SKM-1 treated with dmso at 0.1 percent for 144 hours (cell line): ENCODE measurements at regions not wholly inside any gene's neighbourhood (a gene's known extent, or its start where the extent isn't known, plus 50 kb on each side); places are given as distances from the start of the nearest gene placed in this dataset.

ENCODE experiments used
- DNase-seq: peaks from one replicate; lab custom pipeline; 2025; ENCODE audit not compliant: unreplicated experiment; lab: John Stamatoyannopoulos, UW

DNA sequence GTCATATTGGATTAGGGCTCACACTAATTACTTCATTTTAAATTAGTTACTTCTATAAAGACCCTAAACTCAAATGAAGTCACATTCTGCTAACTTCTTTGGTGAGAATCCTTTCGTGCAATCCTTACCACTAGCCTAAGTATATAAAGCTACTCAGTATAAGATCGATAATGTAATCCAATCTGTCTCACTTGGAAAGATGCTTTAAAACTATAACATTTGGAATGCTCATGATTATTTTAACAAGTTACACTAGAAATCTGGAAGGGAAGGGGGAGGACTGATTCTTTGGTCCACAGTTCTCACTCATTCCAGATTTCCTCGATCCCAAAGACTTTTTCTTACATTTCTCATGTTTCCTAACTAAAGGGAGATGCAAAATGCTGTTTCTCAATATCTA lies 336.4 kb upstream of the SLIT2 start:
- DNase-seq = no peak

DNA sequence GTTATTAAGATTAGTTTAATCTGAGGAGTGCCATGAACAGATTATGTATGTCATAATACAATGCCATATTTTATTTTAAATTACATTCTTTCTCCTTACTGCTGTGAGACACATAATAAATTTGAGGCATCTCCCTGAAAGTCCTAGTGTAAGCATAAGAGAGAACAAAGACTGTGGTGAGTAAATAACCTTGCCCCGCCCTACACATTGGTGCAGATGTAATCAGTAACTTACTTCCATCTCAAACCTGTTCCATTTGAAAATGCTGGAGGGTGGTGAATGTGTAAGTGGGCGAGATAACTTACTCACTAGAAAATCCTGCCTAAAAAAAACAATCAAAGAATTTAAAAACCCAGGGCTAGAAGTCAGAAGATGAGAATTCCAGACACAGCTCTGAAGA lies 338.1 kb upstream of the SLIT2 start:
- DNase-seq = no peak

GRCh38 chr4:19910861-19911525 lies 340.7 kb upstream of the SLIT2 start:
- no peak for DNase-seq

DNA sequence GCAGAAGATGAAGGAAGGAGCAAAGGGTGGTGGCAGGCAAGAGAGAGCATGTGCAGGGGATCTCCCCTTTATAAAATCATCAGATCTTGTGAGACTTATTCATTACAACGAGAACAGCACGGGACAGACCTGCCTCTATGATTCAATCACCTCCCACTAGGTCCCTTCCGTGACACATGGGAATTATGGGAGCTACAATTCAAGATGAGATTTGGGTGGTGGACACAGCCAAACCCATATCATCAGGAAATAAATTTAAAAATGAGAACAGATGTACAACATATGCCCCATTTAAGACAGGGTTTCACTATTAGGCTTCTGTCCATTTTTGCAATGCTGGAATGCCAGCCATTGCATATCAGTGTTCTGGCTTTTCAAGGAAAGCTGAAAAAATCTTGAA lies 346.7 kb upstream of the SLIT2 start:
- DNase-seq = no peak

DNA sequence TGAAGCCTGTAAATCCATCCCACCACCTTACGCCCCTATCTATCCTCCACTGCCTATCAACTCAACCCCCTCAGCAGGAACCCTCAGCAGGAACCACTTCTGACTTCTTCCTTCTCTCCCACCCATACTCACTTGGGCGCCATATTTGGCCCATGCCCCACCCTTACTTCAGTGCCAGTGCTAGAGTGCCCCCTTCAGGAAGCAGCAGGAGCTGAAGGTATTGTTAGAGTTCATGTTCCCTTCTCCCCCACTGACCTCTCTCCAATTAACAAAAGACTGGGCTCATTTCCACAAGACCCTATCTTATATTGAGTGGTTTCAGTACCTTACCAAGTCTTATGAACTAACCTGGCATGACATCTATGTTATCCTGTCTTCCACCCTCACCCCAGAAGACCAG lies 363.1 kb upstream of the SLIT2 start:
- no peak for DNase-seq

- DNase-seq = no peak
These were observed 367.9 kb upstream of the SLIT2 start for GRCh38 chr4:19883841-19884240.

- no peak for DNase-seq
These were observed 371.5 kb upstream of the SLIT2 start for GRCh38 chr4:19880206-19880605.

DNA sequence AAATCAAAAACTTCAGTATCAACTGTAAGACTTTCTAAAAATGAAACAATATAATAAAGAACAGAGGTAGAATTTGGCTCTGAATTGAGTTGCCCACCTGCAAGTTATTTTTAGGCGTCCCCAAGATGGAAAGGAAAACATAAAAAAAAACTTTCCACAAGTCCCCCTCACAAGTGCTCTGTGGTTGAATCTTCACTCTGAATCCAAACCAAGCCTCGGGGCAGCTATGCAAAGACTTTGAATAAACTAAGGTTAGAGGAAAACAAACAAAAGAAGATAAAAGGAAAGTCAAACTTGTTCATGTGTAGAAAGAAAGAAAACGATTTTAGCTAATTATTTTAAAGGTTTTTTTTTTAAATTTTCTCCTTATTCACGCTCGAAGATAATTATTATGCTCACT lies 372.4 kb upstream of the SLIT2 start:
- DNase-seq = no peak

GRCh38 chr4:19857991-19858390 lies 393.7 kb upstream of the SLIT2 start:
- DNase-seq = no peak

- DNase-seq = no peak
These were observed 394.3 kb upstream of the SLIT2 start for GRCh38 chr4:19857380-19857779.

GRCh38 chr4:19850909-19851308 lies 400.8 kb upstream of the SLIT2 start:
- DNase-seq = no peak

DNA sequence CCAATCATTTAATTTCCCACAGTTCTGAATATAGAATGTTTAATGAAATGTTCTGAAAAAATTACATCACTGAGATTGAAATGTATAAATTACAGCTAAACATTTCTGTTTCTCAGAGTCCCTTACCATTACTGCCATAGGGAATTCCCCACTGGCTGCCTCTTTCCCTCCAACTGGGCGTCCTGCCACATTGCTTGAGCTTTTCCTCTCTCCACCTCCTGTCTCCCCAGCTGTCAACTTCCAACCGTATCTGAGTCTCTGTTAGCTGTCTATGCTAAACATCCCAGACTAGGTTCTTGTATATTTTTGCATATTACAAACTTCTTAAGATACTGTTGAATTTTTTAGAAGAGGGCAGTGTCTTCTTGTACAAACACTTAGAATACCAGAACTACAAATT lies 407.3 kb upstream of the SLIT2 start:
- DNase-seq = no peak

DNA sequence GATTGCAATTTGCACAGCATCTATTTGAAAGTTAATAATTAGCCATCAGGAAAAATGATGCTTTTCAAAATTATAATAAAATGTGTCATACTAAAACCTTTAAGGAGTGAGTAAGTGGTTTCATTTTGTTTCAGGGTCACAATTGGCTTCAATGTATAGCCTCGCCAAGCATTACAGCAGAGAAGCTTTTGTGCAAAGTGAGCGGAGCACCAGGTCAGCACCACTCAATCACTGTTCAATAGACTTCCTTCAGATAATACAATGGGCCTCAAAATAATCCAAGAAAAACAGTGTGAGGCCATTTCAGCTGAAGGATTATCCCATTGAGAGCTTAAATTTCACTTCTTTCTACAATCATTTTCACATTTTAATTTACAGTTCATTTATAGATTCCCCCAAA lies 409.2 kb upstream of the SLIT2 start:
- no peak for DNase-seq

DNA sequence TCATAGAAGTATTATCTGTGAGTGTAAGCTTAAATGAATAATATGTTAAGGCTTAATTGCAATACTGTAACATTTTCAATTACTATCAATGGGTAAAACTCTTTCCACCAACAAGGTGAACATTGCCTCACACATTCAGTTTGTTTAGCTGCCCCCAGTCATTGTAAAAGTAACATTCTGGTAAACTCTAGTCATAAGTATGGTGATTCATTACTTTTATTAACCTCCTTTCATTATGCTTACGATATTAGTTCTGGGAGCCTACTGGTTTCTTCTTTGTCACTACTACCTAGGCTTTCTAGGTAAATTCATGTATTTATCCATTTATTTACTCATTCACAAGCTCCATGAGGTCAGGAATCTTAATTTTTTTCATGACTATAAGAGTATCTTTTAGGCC lies 412.8 kb upstream of the SLIT2 start:
- DNase-seq = no peak

DNA sequence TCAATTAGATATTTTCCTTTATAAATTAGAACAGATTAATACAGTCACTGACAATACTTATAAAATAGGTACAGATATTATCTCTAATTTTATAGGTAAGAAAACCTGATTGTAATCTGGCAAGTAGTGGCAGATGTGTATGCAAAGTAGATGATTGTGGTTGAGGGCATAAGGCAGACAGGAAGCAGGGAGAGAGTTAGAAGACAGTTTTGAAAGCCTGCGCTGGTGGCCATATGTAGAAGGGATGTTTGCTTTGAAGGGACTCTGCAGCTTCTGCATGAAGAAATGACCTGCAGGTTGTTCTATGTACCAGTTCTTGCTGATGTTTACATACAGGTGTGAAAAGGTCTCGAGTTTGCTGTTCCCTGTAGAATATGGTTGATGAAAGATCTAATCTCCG lies 416.3 kb upstream of the SLIT2 start:
- DNase-seq = no peak

DNA sequence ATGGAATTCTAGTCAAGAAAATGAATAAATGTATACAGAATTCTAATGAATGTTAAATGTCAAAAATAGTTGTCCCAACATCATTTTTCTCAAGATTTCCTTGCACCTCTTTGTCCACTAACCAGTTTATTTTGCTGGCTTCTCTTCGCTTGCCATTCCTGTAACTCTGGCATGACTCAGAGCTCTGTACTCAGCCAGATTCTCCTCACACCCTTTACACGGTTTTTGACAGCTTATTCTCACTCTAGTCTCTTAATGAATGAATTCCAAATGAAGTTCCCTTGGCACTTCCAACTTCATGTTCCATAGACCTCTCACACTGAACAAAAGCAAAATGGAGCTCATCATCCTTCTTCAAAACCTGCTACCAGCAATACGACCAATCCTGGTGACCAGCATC lies 419.3 kb upstream of the SLIT2 start:
- DNase-seq = no peak

DNA sequence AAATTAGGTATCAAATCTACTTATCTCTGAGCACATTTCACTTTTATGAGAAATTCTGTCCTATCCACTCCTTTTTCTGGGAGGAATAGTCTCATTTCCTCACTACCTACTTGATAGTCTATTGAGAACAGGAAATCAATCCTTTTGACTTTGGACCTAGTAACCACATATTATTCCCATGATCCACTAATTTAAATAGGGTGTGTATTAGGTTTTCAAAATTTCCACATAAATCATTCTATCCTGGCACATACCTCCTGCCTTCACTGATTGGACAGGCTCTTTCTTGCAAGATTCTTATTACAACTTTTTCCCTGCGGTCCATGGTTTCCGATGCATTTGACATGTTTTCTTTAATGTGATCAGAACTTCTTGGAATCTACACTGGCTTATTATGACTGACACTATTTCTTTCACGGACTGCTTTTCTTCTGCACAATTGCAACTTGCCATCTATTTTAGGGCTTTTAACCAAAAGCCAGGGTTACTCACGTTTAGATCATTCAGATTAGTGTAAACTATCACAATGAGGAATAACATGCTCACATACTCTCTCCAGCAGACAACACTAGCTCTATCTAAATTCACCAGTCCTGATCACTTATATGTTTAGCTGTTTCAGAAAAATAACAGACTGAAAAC lies 419.9 kb upstream of the SLIT2 start:
- DNase-seq = no peak

- no peak for DNase-seq
These were observed 422.6 kb upstream of the SLIT2 start for GRCh38 chr4:19829101-19829500.

DNA sequence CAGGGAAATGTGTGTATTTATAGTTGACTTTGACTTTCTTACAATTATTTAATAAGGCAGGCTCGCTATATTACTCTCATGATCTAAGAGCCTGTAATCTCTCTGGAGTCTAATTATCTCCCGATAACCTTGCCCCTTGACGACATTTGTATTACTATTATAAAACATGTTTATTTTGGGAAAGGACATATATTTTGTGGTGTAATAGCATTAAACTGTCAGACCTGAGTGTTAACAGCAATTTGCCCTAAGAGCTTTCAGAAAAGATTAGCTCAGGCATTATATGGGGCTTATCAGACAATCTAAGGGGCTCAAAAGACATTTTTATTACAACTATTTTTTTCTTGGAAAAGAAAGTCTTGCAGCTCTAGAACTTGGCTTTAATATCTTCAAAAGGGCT lies 427.9 kb upstream of the SLIT2 start:
- DNase-seq = no peak

- DNase-seq = no peak
These were observed 432.0 kb upstream of the SLIT2 start for GRCh38 chr4:19819737-19820136.

- no peak for DNase-seq
These were observed 441.7 kb upstream of the SLIT2 start for GRCh38 chr4:19809989-19810388.

GRCh38 chr4:19807505-19807904 lies 444.2 kb upstream of the SLIT2 start:
- no peak for DNase-seq

DNA sequence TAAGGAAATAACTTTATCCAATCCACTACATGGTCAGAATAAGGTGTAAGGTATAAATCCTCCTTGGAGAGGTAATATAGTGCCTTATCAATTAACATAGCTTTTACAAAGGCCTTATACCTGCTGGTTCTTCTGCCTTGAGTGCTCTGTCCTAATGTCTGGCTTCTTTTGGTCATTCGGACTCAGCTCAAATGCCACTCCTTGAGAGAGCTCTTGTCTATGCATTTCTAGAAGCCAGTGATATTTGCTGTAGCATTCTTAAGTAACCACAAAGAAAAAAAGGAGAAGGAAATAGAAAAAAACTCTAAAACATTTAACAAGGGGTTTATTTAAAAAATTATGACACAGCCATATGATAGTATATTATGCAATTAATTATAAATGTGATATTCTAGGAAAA lies 444.8 kb upstream of the SLIT2 start:
- no peak for DNase-seq
